GM21360 (cell line): ENCODE measurements at regions not wholly inside any gene's neighbourhood (a gene's known extent, or its start where the extent isn't known, plus 50 kb on each side); places are given as distances from the start of the nearest gene placed in this dataset.

Experiments used
- ATAC-seq: cut with Tn5 transposase; IDR thresholded peaks from one replicate; pipeline ENCODE4 v1.9.1; 2021; ENCODE audit warnings: mild to moderate bottlenecking, moderate library complexity; ENCODE audit not compliant: unreplicated experiment

GRCh38 chr9:106726070-106726815 is 136.7 kb upstream of the ZNF462 start:
- no peak for ATAC-seq

GRCh38 chr9:106727969-106728368 is 135.0 kb upstream of the ZNF462 start:
- no peak for ATAC-seq

- no peak for ATAC-seq
These were observed 134.1 kb upstream of the ZNF462 start for GRCh38 chr9:106728860-106729259.

GRCh38 chr9:106731910-106732309 is 131.1 kb upstream of the ZNF462 start:
- no peak for ATAC-seq

GRCh38 chr9:106733828-106734380 is 129.1 kb upstream of the ZNF462 start:
- no peak for ATAC-seq

- no peak for ATAC-seq
These were observed 125.5 kb upstream of the ZNF462 start for GRCh38 chr9:106737516-106737915.

GRCh38 chr9:106738109-106738508 is 124.9 kb upstream of the ZNF462 start:
- no peak for ATAC-seq

GRCh38 chr9:106745457-106745856 is 117.5 kb upstream of the ZNF462 start:
- ATAC-seq = no peak

GRCh38 chr9:106745876-106746275 is 117.1 kb upstream of the ZNF462 start:
- ATAC-seq = no peak

- ATAC-seq = no peak
These were observed 111.3 kb upstream of the ZNF462 start for GRCh38 chr9:106751681-106752080.

- ATAC-seq = no peak
These were observed 110.4 kb upstream of the ZNF462 start for GRCh38 chr9:106752581-106752980.

GRCh38 chr9:106753155-106753671 is 109.8 kb upstream of the ZNF462 start:
- peak; percentile 94 for ATAC-seq

- no peak for ATAC-seq
These were observed 107.2 kb upstream of the ZNF462 start for GRCh38 chr9:106755736-106756135.

- ATAC-seq = no peak
These were observed 105.5 kb upstream of the ZNF462 start for GRCh38 chr9:106757514-106757913.

- ATAC-seq = peak; percentile 96
These were observed 104.1 kb upstream of the ZNF462 start for GRCh38 chr9:106758911-106759310.

- no peak for ATAC-seq
These were observed 101.5 kb upstream of the ZNF462 start for GRCh38 chr9:106761493-106761892.

- no peak for ATAC-seq
These were observed 96.3 kb upstream of the ZNF462 start for GRCh38 chr9:106766616-106767015.

GRCh38 chr9:106769331-106769730 is 93.6 kb upstream of the ZNF462 start:
- ATAC-seq = no peak

- no peak for ATAC-seq
These were observed 91.4 kb upstream of the ZNF462 start for GRCh38 chr9:106771608-106772007.

GRCh38 chr9:106772523-106773290 is 90.3 kb upstream of the ZNF462 start:
- no peak for ATAC-seq

GRCh38 chr9:106773750-106774149 is 89.2 kb upstream of the ZNF462 start:
- no peak for ATAC-seq

- ATAC-seq = no peak
These were observed 87.0 kb upstream of the ZNF462 start for GRCh38 chr9:106775960-106776359.
